GM18517 (cell line): ENCODE measurements at regions not wholly inside any gene's neighbourhood (a gene's known extent, or its start where the extent isn't known, plus 50 kb on each side); places are given as distances from the start of the nearest gene placed in this dataset.
"Not testable (repeated sequence)": the region's sequence is repeated elsewhere in the genome, so short reads cannot be mapped to it uniquely, and the experiment has no call there.

ENCODE experiments used
- ATAC-seq: cut with Tn5 transposase; IDR thresholded peaks from one replicate; pipeline ENCODE4 v1.9.1; 2021; ENCODE audit warnings: mild to moderate bottlenecking, moderate library complexity; ENCODE audit not compliant: unreplicated experiment

DNA sequence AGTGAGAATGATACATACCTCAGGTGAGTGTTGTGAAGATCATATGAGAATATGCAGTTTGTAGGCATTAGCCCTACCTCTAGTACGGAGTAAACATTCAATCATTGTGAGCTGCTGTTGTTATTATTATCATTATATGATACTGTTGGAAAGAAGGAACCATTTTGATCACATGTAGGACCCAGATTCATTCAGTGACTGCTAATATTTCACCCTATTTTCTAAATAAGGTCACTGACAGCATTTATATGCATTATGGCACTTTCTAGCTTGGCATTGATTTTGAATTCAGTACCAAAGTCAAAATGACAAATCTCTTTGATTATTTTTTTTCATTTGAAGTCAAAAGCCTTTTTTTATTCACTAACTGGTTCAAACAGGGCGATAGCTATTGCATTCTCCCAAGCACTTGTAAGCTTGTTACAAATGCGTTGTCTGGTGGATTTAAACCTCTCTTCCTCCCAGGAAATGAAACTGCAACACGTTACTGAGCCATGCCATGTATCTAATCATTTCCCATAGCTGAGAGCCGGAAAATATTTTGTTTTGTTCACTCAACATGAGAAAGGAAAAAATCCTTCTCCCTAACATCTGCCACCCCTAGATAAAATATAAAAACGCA, 320.8 kb upstream of the SGCD start:
- ATAC-seq, result no peak

- no peak for ATAC-seq
Measured at GRCh38 chr5:156008844-156009243, 318.1 kb upstream of the SGCD start.

DNA sequence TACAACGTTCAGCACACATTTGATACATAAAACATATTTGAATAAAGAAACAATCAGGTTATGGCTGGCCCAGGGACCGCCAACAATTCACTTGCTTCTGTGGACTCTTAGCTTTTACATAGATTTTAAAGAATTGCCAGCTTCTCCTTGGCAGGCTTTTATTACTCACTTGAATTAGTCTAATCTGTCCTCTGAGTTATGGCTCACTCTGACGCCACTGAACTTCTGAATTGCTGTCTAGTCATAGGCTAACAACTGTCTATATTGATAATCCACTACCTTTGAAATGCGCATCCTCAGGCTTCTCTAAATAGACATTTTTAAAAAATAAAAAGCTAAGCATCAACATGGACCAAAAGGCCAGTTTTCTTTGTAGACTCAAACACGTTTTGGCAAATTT, 317.4 kb upstream of the SGCD start:
- no peak for ATAC-seq

DNA sequence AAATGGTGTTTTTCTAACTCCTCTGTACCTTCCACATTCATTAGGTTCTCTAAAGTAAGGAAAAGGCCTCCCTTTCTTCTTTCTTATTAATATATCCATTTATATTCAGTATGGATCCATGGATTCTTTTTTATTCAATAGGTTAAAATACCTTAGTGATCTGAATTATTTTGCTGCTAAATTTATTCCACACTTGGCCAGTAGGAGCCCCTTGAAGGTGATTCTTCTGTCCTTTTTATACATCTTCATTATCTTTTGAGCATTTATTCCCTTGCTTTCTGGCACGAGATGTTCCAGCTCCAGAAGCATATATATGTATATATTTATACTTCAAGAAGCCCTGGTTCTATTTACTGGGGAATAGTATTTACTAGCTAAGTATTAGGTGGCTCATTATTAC, 311.8 kb upstream of the SGCD start:
- ATAC-seq, result no peak

DNA sequence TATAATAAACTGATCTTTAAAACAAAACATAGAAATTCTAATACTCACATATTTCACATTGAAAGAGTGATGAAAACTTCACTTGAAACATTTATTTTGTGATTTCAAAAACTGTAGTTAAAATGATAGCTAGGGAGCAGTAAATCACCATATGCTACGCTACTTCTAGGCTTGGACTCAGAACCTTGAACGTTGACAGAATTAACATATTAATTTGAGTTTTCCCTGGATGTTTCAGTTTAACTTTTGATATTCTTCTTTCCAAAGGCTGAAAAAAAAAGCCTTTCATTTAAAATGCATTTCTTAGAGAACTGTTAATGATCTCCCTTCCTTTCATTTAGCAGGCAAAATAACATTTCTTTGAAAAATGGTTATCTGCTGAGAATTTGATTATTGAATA, 307.8 kb upstream of the SGCD start:
- no peak for ATAC-seq

DNA sequence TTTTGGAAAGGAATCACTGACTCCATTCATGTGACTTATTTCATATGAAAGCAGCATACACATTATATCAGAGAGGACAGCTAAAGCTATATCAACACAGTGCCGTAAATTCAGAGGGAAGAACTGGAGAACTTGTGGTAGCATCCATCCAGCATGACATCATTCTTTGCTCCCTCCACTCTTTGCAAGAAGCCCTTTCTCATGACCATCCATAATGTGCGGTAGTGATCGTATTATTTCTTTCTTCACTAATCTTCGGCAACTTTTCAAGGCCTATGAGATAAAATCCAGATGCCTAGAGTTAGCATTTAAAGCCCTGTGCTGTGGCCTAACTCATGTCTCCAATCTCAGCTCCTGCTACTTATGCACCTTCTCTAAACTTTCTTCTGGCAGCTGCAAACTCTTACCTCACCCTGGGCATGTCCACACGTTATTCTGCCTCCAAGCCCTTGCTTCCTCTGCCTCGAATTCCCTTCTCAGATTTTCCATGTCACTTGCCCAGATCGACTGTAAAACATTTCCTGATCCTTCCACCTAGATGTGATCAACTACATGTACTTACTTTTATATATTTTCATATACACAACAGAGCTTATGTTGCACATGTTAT, 307.3 kb upstream of the SGCD start:
- ATAC-seq, result no peak

- no peak for ATAC-seq
Measured at GRCh38 chr5:156020647-156021046, 306.3 kb upstream of the SGCD start.

DNA sequence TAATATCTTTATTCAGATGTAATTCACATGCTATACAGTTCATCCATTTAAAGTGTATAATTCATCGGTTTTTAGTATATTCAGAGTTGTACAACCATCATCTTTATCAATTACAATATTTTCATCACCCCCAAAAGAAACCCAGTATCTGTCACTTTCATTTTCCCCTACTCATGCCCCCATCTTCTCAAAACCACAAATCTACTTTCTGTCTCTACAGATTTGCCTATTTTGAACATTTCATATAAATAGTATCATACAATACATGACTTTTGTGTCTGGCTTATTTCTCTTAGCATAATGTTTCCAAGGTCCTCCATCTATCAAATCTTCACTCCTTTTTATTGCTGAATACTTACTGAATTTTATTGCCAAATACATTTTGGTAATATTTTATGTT, 305.1 kb upstream of the SGCD start:
- no peak for ATAC-seq

DNA sequence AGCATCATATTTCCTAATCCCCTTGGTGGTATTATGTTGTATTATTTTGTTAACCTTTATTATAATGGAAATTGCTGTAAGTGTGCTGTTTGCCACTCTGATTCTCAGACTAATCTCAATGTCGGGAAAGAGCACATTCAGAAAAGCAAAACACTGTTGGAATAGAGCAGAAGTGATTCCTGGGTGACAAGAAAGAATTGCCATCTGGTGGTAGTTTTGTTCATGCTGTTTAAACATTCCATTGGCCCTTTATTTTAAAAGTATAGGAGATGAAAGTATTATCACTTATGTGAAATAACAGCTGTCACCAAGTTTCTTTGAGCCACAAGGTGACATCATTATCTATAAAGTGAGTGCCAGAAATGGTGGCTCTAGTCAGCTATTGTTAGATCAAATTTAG, 301.3 kb upstream of the SGCD start:
- no peak for ATAC-seq

DNA sequence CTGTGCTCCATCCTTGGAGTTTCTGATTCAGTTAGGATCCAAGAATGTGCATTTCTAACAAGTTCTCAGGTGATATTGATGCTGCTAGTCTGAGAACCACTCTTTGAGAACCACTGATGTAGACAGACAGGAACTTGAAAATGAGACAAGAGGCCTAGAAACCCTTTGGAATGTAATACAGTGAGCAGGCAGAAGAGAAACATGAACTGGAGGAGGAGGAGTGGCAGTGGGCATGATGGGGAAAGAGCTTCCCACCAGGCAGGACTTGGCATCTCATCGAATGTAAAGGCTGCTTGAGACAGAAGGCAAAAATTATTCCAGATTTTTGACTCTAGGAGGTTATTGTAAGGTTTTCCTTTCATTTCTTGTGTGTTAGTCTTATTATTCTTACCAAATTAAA, 295.8 kb upstream of the SGCD start:
- ATAC-seq, result no peak

- no peak for ATAC-seq
Measured at GRCh38 chr5:156036640-156037039, 290.3 kb upstream of the SGCD start.

DNA sequence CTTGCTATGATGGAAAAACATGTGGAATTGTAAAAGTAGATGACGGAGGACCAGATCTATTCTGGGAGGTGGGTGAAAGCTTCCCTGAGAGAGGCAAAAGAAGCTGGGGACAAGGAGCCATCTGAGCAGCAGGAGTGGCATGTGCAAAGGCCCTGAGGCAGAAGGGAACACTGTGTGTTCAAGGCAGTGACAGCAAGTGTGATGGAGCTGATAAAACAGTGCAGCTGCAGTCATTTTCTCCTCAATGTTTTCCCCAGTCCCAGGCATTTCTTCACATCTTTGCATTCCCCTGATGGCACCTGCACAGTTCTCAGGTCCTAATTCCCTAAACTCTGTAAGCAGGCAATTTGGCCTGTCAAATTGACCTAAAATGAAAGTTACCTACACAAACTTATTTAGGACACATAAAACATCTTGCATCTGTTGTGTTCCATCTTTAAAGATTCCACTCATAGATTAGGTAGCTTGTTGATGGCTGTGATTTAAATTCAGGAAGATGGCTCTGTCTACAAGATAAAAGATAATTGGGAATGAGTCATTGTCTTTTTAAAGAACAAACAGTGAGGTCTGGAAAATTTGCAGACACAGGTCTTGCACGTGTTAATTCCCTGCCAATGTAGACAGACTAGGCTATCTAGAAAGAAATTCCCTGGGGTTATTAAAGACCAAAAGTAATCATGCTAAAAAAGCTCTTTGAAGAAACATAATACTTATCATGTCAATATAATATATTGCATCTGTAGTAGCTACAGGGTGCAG, 289.6 kb upstream of the SGCD start:
- ATAC-seq, result no peak

DNA sequence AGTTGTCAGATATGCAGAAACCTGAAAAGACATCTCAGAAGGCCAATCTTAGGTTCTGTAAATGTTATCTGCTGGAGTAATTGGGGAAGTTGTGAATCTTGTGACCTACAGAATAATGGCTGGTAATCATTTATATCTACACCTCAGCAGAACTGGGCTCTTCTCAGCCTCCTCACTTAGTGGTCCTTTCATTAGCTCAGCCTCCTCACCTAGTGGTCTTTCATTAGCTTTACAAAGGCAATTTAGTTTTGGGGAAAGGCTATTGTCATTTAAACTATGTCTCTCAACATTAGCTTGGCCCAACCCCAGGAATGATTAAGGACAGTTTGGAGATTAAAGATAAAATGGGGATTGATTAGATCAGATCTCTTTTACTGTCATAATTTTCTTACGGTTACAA, 284.2 kb upstream of the SGCD start:
- no peak for ATAC-seq

DNA sequence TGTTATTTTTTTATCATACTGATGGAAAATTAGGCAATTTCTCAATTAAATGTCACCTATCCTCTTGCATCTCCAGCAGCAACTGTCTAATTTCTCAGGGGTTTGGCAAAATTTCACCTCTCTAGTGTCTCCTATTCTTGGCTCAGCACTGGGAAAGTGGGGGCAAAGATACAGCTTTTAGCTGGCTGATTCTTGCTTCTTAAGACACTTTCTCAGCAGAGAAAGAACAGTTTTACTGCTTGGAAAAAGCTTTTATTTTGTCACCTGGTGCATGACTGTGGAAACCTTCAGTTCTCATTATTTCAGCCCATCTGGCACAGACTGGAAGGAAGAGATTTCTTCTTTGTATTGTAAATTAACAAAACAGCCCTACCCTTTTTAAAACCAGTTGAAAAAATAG, 283.6 kb upstream of the SGCD start:
- ATAC-seq, result no peak

- ATAC-seq, result no peak
Measured at GRCh38 chr5:156051972-156052371, 275.0 kb upstream of the SGCD start.

DNA sequence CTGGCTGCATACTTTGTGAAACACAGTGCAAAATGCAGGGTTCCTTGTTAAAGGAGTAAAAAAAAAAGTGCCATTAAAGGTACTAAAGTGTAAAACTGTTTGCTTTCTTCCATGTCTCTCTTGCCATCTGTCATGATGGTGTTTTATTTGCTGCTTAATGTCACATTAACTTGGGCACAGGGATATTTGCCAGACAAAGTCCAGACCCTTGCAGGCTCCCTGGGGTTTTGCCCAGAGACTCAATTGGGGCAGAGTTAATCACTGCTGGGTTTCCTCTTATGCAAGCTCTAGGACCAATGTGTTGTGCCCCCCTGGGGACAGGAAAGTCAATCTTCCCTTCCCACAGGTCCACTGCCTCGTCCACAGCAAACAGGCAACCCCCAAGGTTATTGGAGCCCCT, 274.3 kb upstream of the SGCD start:
- ATAC-seq, result no peak

GRCh38 chr5:156053056-156053455, 273.9 kb upstream of the SGCD start:
- ATAC-seq, result no peak

DNA sequence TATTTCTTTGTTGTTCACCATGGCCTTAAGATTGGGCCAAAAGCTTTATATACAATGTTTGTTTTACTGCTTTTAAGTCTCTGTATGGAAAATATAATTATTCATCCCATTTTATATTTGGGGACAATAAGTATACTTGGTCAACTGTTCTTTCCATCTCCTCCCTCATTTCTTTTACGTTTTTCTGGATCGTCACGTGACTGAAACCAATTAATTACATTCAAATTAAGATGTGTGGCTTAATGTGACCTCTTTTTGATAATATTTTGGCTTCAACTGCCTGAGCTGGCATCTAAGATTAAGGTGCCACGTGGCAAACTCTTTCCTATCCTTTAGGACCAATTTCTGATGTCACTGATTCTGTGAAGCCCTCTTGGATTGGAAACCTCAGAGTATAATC, 250.1 kb upstream of the SGCD start:
- ATAC-seq, result no peak

GRCh38 chr5:156087577-156088110, 239.3 kb upstream of the SGCD start:
- ATAC-seq, result no peak

GRCh38 chr5:156089955-156090940, 236.7 kb upstream of the SGCD start:
- ATAC-seq, result not testable (repeated sequence)

GRCh38 chr5:156093024-156093423, 233.9 kb upstream of the SGCD start:
- ATAC-seq, result no peak
